Coronary artery (tissue), 2 donors: ENCODE measurements at regions not wholly inside any gene's neighbourhood (a gene's known extent, or its start where the extent isn't known, plus 50 kb on each side); places are given as distances from the start of the nearest gene placed in this dataset.

ENCODE experiments used
- DNase-seq: peaks from one replicate; pipeline ENCODE4 v3.0.0-alpha.2; 2017; ENCODE audit warnings: low spot score
- H3K27ac ChIP-seq, 2 donors: fragments of 200-600 bp; sonication (generic); one replicate each; pipeline ENCODE4 v1.5.1; 2016 to 2019
- H3K4me3 ChIP-seq: fragments of 200-600 bp; sonication (generic); 2 replicates; pipeline ENCODE4 v1.5.1; 2016; ENCODE audit warnings: mild to moderate bottlenecking, moderate library complexity
- TF ChIP-seq, protein P1 (sequence below): fragments of 200-600 bp; sonication (generic); IDR thresholded peaks from one replicate; pipeline ENCODE4 v1.5.1; 2019; ENCODE audit warnings: antibody characterized with exemption

- no peak for DNase-seq
- Histone ChIP-seq H3K4me3 (no peak overlapping the region), H3K27ac (no peak overlapping the region)
- TF ChIP-seq, protein P1, sequence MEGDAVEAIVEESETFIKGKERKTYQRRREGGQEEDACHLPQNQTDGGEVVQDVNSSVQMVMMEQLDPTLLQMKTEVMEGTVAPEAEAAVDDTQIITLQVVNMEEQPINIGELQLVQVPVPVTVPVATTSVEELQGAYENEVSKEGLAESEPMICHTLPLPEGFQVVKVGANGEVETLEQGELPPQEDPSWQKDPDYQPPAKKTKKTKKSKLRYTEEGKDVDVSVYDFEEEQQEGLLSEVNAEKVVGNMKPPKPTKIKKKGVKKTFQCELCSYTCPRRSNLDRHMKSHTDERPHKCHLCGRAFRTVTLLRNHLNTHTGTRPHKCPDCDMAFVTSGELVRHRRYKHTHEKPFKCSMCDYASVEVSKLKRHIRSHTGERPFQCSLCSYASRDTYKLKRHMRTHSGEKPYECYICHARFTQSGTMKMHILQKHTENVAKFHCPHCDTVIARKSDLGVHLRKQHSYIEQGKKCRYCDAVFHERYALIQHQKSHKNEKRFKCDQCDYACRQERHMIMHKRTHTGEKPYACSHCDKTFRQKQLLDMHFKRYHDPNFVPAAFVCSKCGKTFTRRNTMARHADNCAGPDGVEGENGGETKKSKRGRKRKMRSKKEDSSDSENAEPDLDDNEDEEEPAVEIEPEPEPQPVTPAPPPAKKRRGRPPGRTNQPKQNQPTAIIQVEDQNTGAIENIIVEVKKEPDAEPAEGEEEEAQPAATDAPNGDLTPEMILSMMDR, result no peak
Measured at GRCh38 chr4:17368408-17368807, 143.5 kb downstream of the QDPR start.

DNA sequence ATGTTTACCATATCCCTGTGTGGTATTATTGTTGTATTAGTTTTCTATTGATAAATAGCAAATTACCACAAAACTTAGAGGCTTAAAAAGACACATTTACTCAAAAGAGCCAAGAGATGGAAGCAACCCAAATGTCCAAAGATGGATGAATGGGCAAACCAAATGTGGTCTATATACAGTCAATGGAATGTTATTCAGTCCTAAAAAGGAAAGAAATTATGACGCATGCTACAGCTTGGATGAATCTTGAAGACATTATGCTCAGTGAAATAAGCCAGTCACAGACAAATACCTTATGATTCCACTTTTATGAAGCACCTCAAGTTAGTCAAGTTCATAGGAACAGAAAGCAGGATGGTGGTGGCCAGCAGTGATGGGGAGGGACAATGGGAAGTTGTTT lies 144.7 kb downstream of the QDPR start:
- Histone ChIP-seq H3K27ac (no peak overlapping the region), H3K4me3 (no peak overlapping the region)
- TF ChIP-seq, protein P1, result no peak
- no peak for DNase-seq

DNA sequence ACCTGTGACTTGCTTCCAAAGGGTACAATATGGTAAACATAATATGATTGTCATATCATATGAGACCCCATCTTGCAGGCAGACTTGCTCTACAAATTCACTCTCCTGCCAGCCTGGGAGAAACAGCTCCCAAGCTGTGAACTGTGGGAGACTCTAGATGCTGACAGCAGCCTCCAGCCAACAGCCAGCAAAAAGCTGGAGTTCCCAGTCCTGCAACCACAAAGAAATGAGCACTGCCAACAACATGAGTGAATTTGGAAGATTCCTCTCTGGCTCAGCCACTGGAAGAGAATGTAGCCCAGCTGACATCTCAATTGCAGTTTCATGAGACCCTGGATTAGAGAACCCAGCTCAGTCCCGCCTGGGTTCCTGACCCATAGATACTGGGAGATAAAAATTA lies 145.4 kb downstream of the QDPR start:
- Histone ChIP-seq H3K4me3 (no peak overlapping the region), H3K27ac (no peak overlapping the region)
- no peak for DNase-seq
- TF ChIP-seq, protein P1, result no peak

DNA sequence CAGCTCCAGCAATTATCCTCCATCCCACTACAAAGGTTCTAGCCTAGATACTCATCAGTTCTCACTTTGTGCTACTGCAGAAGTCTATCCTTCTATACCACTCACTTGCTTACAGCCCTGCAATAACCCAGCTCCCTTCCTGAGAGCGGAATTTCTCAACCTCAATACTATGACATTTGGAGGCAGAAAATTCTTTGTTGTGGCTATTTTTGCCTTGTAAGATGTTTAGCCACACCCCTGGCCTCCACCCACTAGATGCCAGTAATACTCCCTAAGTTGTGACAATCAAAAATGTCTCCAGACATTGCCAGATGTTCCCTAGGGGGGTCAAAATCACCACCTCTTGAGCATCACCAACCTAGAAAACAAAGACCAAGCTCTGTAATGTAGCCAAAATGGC lies 149.5 kb downstream of the QDPR start:
- no peak overlapping the region for H3K4me3 ChIP-seq
- no peak for DNase-seq
- no peak overlapping the region for H3K27ac ChIP-seq
- TF ChIP-seq, protein P1, result no peak

- TF ChIP-seq, protein P1, result no peak
- Histone ChIP-seq H3K27ac (no peak overlapping the region), H3K4me3 (no peak overlapping the region)
- DNase-seq, result no peak
Measured at GRCh38 chr4:17358241-17358640, 153.6 kb downstream of the QDPR start.

GRCh38 chr4:17356926-17357325 lies 155.0 kb downstream of the QDPR start:
- no peak overlapping the region for H3K27ac ChIP-seq
- DNase-seq, result no peak
- H3K4me3 ChIP-seq, result no peak overlapping the region
- TF ChIP-seq, protein P1, result no peak

- Histone ChIP-seq H3K27ac (no peak overlapping the region), H3K4me3 (no peak overlapping the region)
- no peak for DNase-seq
- TF ChIP-seq, protein P1, result no peak
Measured at GRCh38 chr4:17352357-17352756, 159.5 kb downstream of the QDPR start.
